ENCODE measurements at regions not wholly inside any gene's neighbourhood (a gene's known extent, or its start where the extent isn't known, plus 50 kb on each side); places are given as distances from the start of the nearest gene placed in this dataset.

DNA sequence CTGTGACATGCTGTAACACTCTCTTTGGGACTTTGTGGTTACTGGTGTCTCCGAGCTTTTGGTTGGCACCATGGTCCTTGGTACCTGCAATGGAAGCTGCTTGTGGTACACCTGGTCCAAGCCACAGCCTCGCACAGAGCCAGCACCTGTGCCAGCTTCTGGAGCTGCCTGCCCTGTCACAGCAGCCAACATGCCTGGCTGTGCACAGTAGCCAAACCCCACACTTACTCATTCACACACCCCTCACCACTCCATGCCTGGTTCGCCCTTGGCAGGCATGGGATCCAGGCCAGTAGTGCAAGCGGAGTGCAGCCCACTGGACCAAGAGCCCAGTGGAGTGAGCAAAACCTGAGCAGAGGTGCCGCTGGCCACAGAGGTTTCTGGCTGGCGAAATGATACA lies 459.9 kb downstream of the TBC1D32 start:
- Histone ChIP-seq H3K27ac (ENCODE audit: extremely low read length, insufficient read depth, low read length) (no peak overlapping the region), H3K9me3 (ENCODE audit: low read length) (no peaks in the 10 kb centered on the region), H2AFZ (ENCODE audit: low read length) (no peak overlapping the region), H3K4me3 (replicated peaks in 1 of 3; ENCODE audit: insufficient read depth in 1 of 3, low read depth in 2 of 3, low read length in 3 of 3) (no peak overlapping the region), H3K27me3 (ENCODE audit: control insufficient read depth in 1 of 2, insufficient read depth in 2 of 2, low read length in 2 of 2) (peaks cover 0 to 3% of the 10 kb centered on the region in 2 experiments; a peak in 2 of 5 replicates), H3K9ac (ENCODE audit: insufficient read depth, low read depth, low read length) (no peak overlapping the region), H4K20me1 (ENCODE audit: insufficient read depth, low read length) (no peaks in the 10 kb centered on the region), H3K79me2 (ENCODE audit: insufficient read depth, low read length) (no peaks in the 10 kb centered on the region), H3K4me1 (ENCODE audit: insufficient read depth, low read length) (no peaks in the 10 kb centered on the region), H3K36me3 (replicated peaks in 1 of 2; ENCODE audit: control insufficient read depth in 1 of 2, insufficient read depth in 2 of 2, low read length in 2 of 2) (no peaks in the 10 kb centered on the region), H3K4me2 (ENCODE audit: low read depth, low read length) (no peak overlapping the region)
- FAIRE-seq = no peak
- ChIA-PET POLR2A (no interaction called here), CTCF (ENCODE audit: low intra/inter-chr PET ratio, low total read pairs) (no interaction called here)
- intact Hi-C loops (cut with micrococcal nuclease; ENCODE audit: unreplicated experiment) (no loop called here), in situ Hi-C loops (cut with HindIII; ENCODE audit: extremely low pct_ligation_motif_present, low pct_unique_long_range_greater_than_20kb) (no loop called here)
- DNase-seq (ENCODE audit: low spot score) = no peak
- 6% methylated on average over 4 of the region's 6 CpGs for WGBS (ENCODE audit: low lambda C conversion rate)
- no peak for ATAC-seq
- BruUV-seq (replicated peaks) = no TSS peak
- no peak for TF ChIP-seq POLR2A (IDR thresholded peaks at IDR 0.05; ENCODE audit: insufficient read depth in 1 of 2, low read depth in 2 of 2, low read length in 2 of 2)
- TF ChIP-seq IRF2 (CRISPR knock-in tag; IDR thresholded peaks at IDR 0.05) = no peak
- no peak for TF ChIP-seq ZNF230 (CRISPR knock-in tag; IDR thresholded peaks at IDR 0.05)
- TF ChIP-seq, protein P1, sequence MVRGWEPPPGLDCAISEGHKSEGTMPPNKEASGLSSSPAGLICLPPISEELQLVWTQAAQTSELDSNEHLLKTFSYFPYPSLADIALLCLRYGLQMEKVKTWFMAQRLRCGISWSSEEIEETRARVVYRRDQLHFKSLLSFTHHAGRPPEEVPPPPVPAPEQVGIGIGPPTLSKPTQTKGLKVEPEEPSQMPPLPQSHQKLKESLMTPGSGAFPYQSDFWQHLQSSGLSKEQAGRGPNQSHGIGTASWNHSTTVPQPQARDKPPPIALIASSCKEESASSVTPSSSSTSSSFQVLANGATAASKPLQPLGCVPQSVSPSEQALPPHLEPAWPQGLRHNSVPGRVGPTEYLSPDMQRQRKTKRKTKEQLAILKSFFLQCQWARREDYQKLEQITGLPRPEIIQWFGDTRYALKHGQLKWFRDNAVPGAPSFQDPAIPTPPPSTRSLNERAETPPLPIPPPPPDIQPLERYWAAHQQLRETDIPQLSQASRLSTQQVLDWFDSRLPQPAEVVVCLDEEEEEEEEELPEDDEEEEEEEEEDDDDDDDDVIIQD (CRISPR knock-in tag; IDR thresholded peaks at IDR 0.05; ENCODE audit: low read depth) = no peak
- TF ChIP-seq, protein P2, sequence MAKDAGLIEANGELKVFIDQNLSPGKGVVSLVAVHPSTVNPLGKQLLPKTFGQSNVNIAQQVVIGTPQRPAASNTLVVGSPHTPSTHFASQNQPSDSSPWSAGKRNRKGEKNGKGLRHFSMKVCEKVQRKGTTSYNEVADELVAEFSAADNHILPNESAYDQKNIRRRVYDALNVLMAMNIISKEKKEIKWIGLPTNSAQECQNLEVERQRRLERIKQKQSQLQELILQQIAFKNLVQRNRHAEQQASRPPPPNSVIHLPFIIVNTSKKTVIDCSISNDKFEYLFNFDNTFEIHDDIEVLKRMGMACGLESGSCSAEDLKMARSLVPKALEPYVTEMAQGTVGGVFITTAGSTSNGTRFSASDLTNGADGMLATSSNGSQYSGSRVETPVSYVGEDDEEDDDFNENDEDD (CRISPR knock-in tag; IDR thresholded peaks at IDR 0.05; ENCODE audit: borderline replicate concordance) = no peak
- no peak for TF ChIP-seq MAFG (CRISPR knock-in tag; IDR thresholded peaks at IDR 0.05)
- TF ChIP-seq GATA4 (IDR thresholded peaks at IDR 0.05; ENCODE audit: borderline replicate concordance, low read depth) = no peak
- no peak for TF ChIP-seq DMAP1 (CRISPR knock-in tag; IDR thresholded peaks at IDR 0.05)
- no peak for TF ChIP-seq RFX1 (IDR thresholded peaks at IDR 0.05)
- TF ChIP-seq ZNF737 (CRISPR knock-in tag; IDR thresholded peaks at IDR 0.05; ENCODE audit: borderline replicate concordance) = no peak
- TF ChIP-seq, protein P3, sequence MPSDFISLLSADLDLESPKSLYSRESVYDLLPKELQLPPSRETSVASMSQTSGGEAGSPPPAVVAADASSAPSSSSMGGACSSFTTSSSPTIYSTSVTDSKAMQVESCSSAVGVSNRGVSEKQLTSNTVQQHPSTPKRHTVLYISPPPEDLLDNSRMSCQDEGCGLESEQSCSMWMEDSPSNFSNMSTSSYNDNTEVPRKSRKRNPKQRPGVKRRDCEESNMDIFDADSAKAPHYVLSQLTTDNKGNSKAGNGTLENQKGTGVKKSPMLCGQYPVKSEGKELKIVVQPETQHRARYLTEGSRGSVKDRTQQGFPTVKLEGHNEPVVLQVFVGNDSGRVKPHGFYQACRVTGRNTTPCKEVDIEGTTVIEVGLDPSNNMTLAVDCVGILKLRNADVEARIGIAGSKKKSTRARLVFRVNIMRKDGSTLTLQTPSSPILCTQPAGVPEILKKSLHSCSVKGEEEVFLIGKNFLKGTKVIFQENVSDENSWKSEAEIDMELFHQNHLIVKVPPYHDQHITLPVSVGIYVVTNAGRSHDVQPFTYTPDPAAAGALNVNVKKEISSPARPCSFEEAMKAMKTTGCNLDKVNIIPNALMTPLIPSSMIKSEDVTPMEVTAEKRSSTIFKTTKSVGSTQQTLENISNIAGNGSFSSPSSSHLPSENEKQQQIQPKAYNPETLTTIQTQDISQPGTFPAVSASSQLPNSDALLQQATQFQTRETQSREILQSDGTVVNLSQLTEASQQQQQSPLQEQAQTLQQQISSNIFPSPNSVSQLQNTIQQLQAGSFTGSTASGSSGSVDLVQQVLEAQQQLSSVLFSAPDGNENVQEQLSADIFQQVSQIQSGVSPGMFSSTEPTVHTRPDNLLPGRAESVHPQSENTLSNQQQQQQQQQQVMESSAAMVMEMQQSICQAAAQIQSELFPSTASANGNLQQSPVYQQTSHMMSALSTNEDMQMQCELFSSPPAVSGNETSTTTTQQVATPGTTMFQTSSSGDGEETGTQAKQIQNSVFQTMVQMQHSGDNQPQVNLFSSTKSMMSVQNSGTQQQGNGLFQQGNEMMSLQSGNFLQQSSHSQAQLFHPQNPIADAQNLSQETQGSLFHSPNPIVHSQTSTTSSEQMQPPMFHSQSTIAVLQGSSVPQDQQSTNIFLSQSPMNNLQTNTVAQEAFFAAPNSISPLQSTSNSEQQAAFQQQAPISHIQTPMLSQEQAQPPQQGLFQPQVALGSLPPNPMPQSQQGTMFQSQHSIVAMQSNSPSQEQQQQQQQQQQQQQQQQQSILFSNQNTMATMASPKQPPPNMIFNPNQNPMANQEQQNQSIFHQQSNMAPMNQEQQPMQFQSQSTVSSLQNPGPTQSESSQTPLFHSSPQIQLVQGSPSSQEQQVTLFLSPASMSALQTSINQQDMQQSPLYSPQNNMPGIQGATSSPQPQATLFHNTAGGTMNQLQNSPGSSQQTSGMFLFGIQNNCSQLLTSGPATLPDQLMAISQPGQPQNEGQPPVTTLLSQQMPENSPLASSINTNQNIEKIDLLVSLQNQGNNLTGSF (CRISPR knock-in tag; IDR thresholded peaks at IDR 0.05) = no peak
- no peak for TF ChIP-seq ZNF383 (CRISPR knock-in tag; IDR thresholded peaks at IDR 0.05; ENCODE audit: borderline replicate concordance)
- no peak for TF ChIP-seq UBTF (CRISPR knock-in tag; IDR thresholded peaks at IDR 0.05)
- TF ChIP-seq ATF4 (CRISPR knock-in tag; IDR thresholded peaks at IDR 0.05) = no peak
- no peak for TF ChIP-seq PHB2 (IDR thresholded peaks at IDR 0.05; ENCODE audit: partially characterized antibody)
- TF ChIP-seq CBX5 (CRISPR knock-in tag; IDR thresholded peaks at IDR 0.05; ENCODE audit: borderline replicate concordance) = no peak
